Fibroblast of skin of abdomen (primary cell): ENCODE measurements at regions not wholly inside any gene's neighbourhood (a gene's known extent, or its start where the extent isn't known, plus 50 kb on each side); places are given as distances from the start of the nearest gene placed in this dataset.

Source experiments
- DNase-seq: peaks from one replicate; pipeline ENCODE4 v3.0.0-alpha.2; 2013

GRCh38 chr17:31702041-31702440 lies 157.0 kb downstream of the COPRS start:
- DNase-seq, result no peak

DNA sequence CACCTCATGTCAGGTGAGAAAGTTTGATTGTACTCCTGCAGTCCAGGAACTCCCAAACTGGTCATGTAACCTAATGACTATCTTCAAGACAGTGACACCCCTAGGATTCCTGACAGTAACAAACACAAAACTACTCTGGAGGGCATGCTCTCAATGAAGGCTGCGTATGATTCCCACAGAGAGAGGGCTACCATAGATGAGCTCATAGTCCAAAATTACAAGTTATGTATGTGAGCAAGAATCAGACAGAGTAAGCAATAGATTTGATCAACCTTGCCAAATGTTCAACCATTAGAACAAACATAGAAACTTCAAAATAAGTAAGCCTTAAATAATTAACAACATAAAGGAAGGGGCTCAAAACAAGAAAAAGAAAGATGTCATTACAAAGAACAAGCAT lies 158.1 kb downstream of the COPRS start:
- DNase-seq, result no peak

DNA sequence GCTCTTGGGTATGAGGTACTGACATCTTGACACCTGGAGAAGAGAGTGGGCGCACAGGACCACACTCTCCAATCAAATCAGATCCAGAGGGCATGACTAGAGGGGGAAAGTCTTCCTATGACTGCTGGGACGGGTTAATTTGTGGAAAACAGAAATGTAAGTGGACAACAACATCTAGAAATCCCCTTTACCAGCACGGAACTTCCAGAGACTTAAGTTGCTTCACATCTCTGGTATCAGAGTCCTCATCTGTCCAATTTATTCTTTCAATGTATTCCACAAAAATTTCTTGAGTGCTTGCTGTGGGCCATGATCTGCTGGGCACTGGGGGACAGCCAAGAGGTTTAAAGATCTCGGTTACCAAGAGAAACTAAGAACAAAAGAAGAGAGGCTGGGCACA lies 159.2 kb downstream of the COPRS start:
- no peak for DNase-seq

GRCh38 chr17:31699281-31699680 lies 159.8 kb downstream of the COPRS start:
- no peak for DNase-seq

DNA sequence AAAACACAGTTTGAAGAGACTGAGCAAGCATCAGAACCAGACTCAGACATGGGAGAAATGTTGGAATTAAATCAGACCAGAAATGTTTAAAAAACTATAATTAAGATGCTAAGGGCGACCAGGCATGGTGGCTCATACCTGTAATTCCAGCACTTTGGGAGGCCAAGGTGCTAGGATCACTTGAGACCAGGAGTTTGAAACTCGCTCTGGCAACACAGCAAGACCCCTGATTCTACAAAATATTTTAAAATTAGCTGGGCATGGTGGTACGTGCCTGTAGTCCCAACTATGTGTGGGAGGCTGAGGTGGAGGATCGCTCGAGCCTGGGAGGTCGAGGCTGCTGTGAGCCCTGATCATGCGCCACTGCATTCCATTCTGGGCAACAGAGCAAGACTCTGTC lies 160.3 kb downstream of the COPRS start:
- DNase-seq, result no peak

DNA sequence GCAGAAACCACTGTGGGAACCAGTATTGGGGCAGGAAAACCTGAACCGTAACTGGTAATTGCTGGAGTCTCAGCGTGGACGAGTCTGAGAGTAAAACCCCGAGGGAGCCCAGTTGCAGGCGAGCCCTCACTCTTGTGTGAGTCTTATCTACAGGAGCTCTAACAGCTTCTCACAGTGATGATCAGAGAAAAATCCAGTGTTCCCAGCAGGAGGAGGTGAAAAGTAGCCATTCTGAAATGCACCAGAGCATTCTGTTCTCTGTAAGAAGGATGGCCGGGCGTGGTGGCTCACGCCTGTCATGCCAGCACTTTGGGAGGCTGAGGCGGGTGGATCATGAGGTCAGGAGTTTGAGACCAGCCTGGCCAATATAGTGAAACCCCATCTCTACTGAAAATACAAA lies 161.2 kb downstream of the COPRS start:
- DNase-seq, result no peak

- no peak for DNase-seq
These were observed 162.2 kb downstream of the COPRS start for GRCh38 chr17:31696703-31697325.

DNA sequence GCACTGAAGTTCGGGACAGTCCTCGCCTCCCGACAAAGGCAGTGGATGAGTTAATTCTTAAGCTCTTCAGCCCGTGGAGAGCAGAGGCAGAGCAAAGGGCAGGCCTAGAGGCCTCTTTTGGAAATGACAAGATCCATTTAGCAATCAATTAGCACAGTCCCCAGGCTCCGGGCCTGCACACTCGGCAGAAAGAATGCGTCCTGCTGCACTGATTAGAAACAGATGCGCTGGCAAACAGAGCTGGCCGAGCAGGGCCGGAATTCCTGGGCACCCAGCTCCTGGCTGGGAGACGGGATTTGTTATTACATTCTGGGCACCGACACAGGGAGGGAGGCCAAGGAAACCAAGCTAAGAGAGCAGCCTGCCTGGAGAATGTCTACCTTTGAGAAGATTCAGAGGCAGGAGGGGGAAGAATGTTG lies 162.9 kb downstream of the COPRS start:
- peak; percentile 98 for DNase-seq

- peak; percentile 45 for DNase-seq
These were observed 163.5 kb downstream of the COPRS start for GRCh38 chr17:31695456-31696090.

DNA sequence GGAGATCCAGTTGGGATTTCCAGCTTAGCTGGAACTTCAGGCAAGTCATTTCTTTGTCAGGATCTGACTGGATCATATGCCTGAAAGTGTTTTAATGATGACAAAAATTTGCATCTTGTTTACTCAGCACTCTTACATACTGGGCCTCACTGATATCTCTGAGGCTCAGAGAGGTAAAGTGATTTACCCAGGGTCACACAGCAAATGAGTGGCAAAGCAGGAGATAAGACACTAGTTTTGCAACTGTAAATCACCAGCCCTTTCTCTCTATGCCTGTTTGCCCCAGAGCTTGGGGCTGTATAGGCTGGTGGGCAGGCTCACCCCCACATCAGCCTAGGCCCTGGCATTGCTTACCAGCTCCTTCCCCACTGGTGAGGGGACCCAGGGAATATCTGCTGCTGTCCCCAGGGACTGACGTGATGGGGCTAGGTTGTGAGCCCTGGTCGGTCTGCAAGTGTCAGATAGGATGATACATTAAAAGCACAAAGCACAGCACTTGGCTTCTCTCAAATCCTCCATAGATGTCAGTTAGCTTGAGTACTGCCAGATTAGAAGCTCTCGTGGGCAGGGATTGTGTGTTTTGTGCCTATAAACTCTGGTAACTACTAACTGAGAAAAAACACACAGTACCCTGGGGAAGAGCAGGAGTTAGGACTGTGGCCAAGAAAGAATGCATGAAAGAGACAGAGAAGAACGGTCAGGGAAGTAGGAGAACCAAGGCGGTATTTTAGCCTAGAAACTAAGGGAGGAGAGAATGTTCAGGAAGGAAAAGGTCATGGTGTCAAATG lies 165.4 kb downstream of the COPRS start:
- DNase-seq, result no peak

GRCh38 chr17:31692632-31693031 lies 166.4 kb downstream of the COPRS start:
- no peak for DNase-seq

GRCh38 chr17:31692027-31692426 lies 167.0 kb downstream of the COPRS start:
- no peak for DNase-seq

DNA sequence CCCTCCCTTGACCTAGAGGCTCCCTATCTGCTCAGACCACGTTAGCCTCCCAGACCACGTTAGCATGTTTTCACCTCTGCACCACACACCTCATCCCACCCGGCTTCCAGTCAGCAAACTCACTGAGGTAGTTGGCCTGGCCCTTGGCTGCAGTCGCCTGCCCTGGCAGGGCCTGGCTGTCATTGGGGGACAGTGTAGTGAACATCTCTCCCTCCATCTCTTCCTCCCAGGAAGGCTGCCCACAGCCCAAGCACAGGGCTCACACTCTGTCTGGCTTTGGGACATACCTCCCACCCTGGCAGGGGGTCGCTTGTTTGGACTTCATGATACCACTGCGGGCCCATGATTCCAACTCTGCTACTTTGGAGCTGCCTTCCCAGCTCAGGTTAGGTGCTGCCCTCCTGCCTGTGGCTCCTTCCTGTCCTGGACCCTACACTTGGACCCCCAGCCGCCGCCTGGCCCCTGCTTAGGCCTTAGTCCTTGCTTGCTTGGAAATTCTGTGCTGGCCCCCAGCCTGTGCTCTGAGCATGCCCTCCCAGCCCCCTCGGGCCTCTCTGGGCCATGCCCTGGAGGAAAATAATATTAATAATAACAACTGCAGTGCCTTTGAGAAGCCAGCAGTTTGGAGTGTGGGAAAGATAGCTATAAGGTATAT lies 167.7 kb downstream of the COPRS start:
- no peak for DNase-seq

- peak; percentile 29 for DNase-seq
These were observed 168.9 kb downstream of the COPRS start for GRCh38 chr17:31690151-31690551.

DNA sequence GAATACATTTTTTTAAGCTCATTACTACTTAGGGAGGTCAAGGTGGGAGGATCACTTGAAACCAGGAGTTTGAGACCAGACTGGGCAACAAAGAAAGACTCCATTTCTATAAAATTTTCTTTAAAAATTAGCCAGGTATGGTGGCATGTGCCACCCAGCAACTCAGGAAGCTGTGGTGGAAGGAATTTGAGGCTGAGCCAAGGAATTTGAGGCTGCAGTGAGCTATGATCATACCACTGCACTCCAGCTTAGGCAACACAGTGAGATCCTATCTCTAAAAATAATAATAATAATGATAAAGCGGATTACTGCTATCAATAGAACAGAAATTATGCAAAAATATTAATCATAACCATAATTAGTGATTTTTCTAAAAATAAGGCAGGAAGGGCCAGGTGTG lies 170.3 kb downstream of the COPRS start:
- peak; percentile 38 for DNase-seq

DNA sequence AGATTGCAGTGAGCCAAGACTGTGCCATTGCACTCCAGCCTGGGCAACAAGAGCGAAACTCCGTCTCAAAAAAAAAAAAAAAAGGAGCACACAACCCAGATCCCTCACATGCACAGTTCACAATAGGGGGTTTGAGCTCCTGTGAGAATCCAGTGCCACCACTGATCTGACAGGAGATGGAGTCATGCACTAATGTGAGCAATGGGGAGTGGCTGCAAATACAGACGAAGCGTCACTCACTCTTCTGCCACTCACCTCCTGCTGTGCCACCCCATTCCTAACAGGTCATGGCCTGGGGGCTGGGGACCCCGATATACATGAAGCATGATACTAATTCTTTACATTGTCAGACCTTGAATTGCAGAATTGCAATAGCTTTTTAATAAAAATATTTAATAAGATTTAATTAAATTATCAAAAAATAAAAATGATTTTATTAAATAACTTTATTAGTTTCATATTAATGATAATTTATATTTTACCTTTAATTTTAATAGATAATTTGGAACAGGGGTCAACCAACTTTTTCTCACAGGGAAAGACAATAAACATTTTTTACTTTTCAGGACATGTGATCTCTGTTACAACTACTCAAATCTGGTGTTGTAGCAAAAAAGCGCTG lies 171.4 kb downstream of the COPRS start:
- no peak for DNase-seq

- DNase-seq, result no peak
These were observed 172.5 kb downstream of the COPRS start for GRCh38 chr17:31686495-31686894.

- DNase-seq, result no peak
These were observed 174.1 kb downstream of the COPRS start for GRCh38 chr17:31684901-31685300.

DNA sequence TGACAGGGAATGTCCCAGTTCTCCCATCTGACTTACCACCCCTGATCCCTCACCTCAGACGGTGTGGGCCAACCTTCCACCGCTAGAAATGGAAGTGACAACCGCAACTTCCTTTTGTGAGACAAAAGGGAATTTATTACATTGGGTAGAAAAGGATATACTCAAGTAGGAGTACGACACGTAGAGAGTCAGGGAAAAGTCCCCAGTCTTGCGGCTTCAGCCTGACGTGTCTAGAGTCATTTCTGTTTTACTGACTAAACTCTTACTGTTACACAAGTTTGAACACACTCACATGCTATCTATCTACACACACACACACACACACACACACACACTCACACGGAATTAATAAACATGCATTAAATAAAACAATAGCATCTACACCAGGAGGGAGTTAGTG lies 178.9 kb downstream of the COPRS start:
- no peak for DNase-seq

DNA sequence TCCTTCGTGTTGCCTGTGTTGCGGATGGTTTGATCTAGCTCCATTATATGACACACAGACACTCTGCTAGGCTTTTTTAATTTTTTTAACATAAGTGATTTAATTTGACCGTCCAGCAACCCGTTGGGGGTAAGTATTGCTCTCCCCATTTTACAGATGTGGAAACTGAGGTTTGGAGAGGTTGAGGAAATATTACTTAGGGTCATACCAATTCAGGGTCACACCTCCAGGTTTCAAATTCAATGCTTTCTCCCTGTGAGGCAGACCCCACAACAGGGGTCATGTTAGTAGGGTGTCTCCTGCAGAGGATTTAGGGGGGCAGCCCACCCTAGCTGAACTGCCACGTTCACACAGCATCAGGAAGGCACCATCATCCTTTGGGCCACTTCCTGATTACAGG lies 179.4 kb downstream of the COPRS start:
- DNase-seq, result no peak

DNA sequence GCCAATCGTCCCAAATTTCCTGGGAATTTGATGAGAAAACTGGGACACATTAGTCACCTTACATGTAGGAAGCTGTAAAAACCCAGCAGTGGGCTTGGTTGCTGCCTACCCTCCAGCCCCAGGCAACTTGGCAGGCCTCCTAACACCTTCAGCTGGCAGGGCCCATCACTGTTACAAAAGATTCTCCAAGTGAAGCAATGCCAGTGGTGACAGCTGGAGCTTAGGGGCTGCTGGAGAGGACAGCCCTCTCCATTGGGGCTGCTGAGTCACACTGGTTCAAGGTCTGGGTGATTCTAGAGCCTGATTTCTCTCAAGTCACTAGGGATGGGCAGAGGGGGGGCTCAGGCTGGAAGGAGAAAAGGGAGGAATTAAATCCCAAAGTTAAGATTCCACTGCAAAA lies 180.6 kb downstream of the COPRS start:
- DNase-seq, result peak; percentile 44

DNA sequence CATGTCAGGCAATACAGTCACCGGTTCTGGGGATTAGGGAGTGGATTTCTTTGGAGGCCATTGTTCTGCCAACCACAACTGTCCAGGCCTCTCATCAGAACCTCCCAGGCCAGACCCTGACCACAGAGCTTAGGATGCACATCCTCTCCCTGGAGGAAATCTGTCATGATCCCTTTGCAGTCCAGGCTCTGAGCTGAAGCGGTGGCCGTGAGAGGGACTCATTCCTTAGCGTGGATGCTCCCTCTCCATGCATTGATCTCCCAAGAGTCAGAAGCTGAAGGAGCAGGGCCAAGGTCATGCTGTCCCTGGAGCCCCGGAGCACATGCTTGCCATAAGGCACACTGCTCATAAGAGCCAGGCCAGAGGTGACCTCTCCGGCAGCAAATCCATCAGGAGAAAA lies 181.4 kb downstream of the COPRS start:
- DNase-seq, result no peak

- no peak for DNase-seq
These were observed 182.0 kb downstream of the COPRS start for GRCh38 chr17:31677036-31677435.
